Thyroid gland (tissue), 4 donors: ENCODE measurements at regions not wholly inside any gene's neighbourhood (a gene's known extent, or its start where the extent isn't known, plus 50 kb on each side); places are given as distances from the start of the nearest gene placed in this dataset.

ENCODE experiments used
- DNase-seq, 2 donors: peaks; one replicate each; pipeline ENCODE4 v3.0.0-alpha.2; 2019
- H3K27ac ChIP-seq, 3 donors: fragments of 200-600 bp; sonication (generic); 1 replicate in 2 of 3; 2 replicates in 1 of 3; pipeline ENCODE4 v1.5.1; 2016 to 2019; ENCODE audit warnings: mild to moderate bottlenecking in 1 of 3, moderate library complexity in 1 of 3
- H3K27me3 ChIP-seq: fragments of 200-600 bp; sonication (generic); one replicate; pipeline ENCODE4 v1.5.1; 2019
- H3K36me3 ChIP-seq, 2 donors: fragments of 200-600 bp; sonication (generic); one replicate each; pipeline ENCODE4 v1.5.1; 2016 to 2019
- H3K4me1 ChIP-seq, 2 donors: fragments of 200-600 bp; sonication (generic); one replicate each; pipeline ENCODE4 v1.5.1; 2017 to 2019
- H3K4me3 ChIP-seq, 3 donors: fragments of 200-600 bp; sonication (generic); replicated peaks in 1 of 3; 1 replicate in 2 of 3; 2 replicates in 1 of 3; pipeline ENCODE4 v1.5.1; 2016; ENCODE audit warnings: mild to moderate bottlenecking in 1 of 3
- H3K9me3 ChIP-seq: fragments of 200-600 bp; sonication (generic); one replicate; pipeline ENCODE4 v1.5.1; 2017
- CTCF ChIP-seq, 6 experiments: fragments of 200-600 bp in 3 of 6; fragments of 450-650 bp in 3 of 6; sonication (generic) in 3 of 6; IDR thresholded peaks; one replicate each; pipeline ENCODE4 v1.5.1; 2016 to 2019; ENCODE audit warnings: antibody characterized with exemption in 6 of 6, mild to moderate bottlenecking in 2 of 6, inconsistent platforms in 1 of 6, moderate library complexity in 1 of 6
- POLR2A ChIP-seq, 2 donors: fragments of 450-650 bp; IDR thresholded peaks; one replicate each; pipeline ENCODE4 v1.6.1; 2017; ENCODE audit warnings: antibody characterized with exemption in 2 of 2, mild to moderate bottlenecking in 2 of 2, moderate library complexity in 1 of 2
- WGBS, 2 donors: methylation state at CpG; one replicate each; pipeline ENCODE4 v1.1.5; 2017; 5-methylcytosine and 5-hydroxymethylcytosine counted together
- intact Hi-C: fragments of 100-400 bp; cut with DNase I; formaldehyde crosslinking; loops from one replicate; pipeline ENCODE4 v1.15.1; 2023

GRCh38 chr5:68738841-68739240 lies 355.0 kb upstream of the SLC30A5 start:
- WGBS, 2 donors = 92 to 93% methylated on average over 4 of the region's 4 CpGs
- H3K27ac ChIP-seq = no peak overlapping the region
- H3K27me3 ChIP-seq = no peaks in the 10 kb centered on the region
- no peak for TF ChIP-seq POLR2A (IDR thresholded peaks at IDR 0.05)
- TF ChIP-seq CTCF (IDR thresholded peaks at IDR 0.05) = no peak
- H3K9me3 ChIP-seq = no peaks in the 10 kb centered on the region
- intact Hi-C loops = no loop called here
- H3K4me1 ChIP-seq = no peaks in the 10 kb centered on the region
- DNase-seq = no peak
- H3K36me3 ChIP-seq = no peaks in the 10 kb centered on the region
- no peak overlapping the region for H3K4me3 ChIP-seq

GRCh38 chr5:68739752-68740151 lies 354.1 kb upstream of the SLC30A5 start:
- no peak overlapping the region for H3K27ac ChIP-seq
- TF ChIP-seq POLR2A (IDR thresholded peaks at IDR 0.05) = no peak
- no peak for TF ChIP-seq CTCF (IDR thresholded peaks at IDR 0.05)
- no peaks in the 10 kb centered on the region for H3K9me3 ChIP-seq
- 94 to 95% methylated on average over 5 of the region's 5 CpGs for WGBS, 2 donors
- DNase-seq = no peak
- no peaks in the 10 kb centered on the region for H3K27me3 ChIP-seq
- H3K4me3 ChIP-seq = no peak overlapping the region
- no peaks in the 10 kb centered on the region for H3K36me3 ChIP-seq
- intact Hi-C loops = no loop called here
- peaks cover 1 to 5% of the 10 kb centered on the region in 2 donors for H3K4me1 ChIP-seq

- no peak for DNase-seq
- Histone ChIP-seq H3K4me1 (peaks cover 5 to 7% of the 10 kb centered on the region in 2 donors), H3K9me3 (no peaks in the 10 kb centered on the region), H3K27ac (no peak overlapping the region), H3K36me3 (no peaks in the 10 kb centered on the region), H3K4me3 (no peak overlapping the region), H3K27me3 (no peaks in the 10 kb centered on the region)
- WGBS, 2 donors = 90 to 93% methylated on average over 6 of the region's 6 CpGs
- intact Hi-C loops = no loop called here
- TF ChIP-seq CTCF (IDR thresholded peaks at IDR 0.05) (no peak), POLR2A (IDR thresholded peaks at IDR 0.05) (no peak)
Measured at GRCh38 chr5:68740226-68740910, 353.4 kb upstream of the SLC30A5 start.

GRCh38 chr5:68744206-68744605 lies 349.6 kb upstream of the SLC30A5 start:
- TF ChIP-seq CTCF (IDR thresholded peaks at IDR 0.05) (no peak), POLR2A (IDR thresholded peaks at IDR 0.05) (no peak)
- Histone ChIP-seq H3K9me3 (no peaks in the 10 kb centered on the region), H3K27ac (no peak overlapping the region), H3K4me1 (peaks cover 5 to 10% of the 10 kb centered on the region in 2 donors), H3K4me3 (no peak overlapping the region), H3K27me3 (no peaks in the 10 kb centered on the region), H3K36me3 (no peaks in the 10 kb centered on the region)
- DNase-seq = peak; percentile 7 to 13
- intact Hi-C loops = no loop called here
- WGBS, 2 donors = 49 to 73% methylated on average over 4 of the region's 4 CpGs

- peak in 1 of 2 donors; percentile 4 for DNase-seq
- no peaks in the 10 kb centered on the region for H3K27me3 ChIP-seq
- H3K27ac ChIP-seq = no peak overlapping the region
- no peak for TF ChIP-seq POLR2A (IDR thresholded peaks at IDR 0.05)
- TF ChIP-seq CTCF (IDR thresholded peaks at IDR 0.05) = peak in 2 of 6 experiments; percentile 12 to 34
- intact Hi-C loops = no loop called here
- H3K36me3 ChIP-seq = no peaks in the 10 kb centered on the region
- H3K9me3 ChIP-seq = no peaks in the 10 kb centered on the region
- H3K4me3 ChIP-seq = no peak overlapping the region
- peaks cover 5 to 10% of the 10 kb centered on the region in 2 donors for H3K4me1 ChIP-seq
Measured at GRCh38 chr5:68745448-68745847, 348.4 kb upstream of the SLC30A5 start.
